ENCODE measurements at regions not wholly inside any gene's neighbourhood (a gene's known extent, or its start where the extent isn't known, plus 50 kb on each side); places are given as distances from the start of the nearest gene placed in this dataset.

- DNase-seq, result no peak
- TF ChIP-seq POLR2A (IDR thresholded peaks at IDR 0.05; ENCODE audit: low read length) (no peak), GATA1 (IDR thresholded peaks at IDR 0.05; ENCODE audit: low read depth, low read length) (no peak)
Measured at GRCh38 chr12:28878629-28879028, 270.4 kb upstream of the FAR2 start.

- no peak for TF ChIP-seq GATA1 (IDR thresholded peaks at IDR 0.05; ENCODE audit: low read depth, low read length)
- no peak for TF ChIP-seq POLR2A (IDR thresholded peaks at IDR 0.05; ENCODE audit: low read length)
- no peak for DNase-seq
Measured at GRCh38 chr12:28879379-28879778, 269.7 kb upstream of the FAR2 start.

- TF ChIP-seq GATA1 (IDR thresholded peaks at IDR 0.05; ENCODE audit: low read depth, low read length), result no peak
- no peak for DNase-seq
Measured at GRCh38 chr12:28882444-28882843, 266.6 kb upstream of the FAR2 start.

- TF ChIP-seq GATA1 (IDR thresholded peaks at IDR 0.05; ENCODE audit: low read depth, low read length) (no peak), POLR2A (IDR thresholded peaks at IDR 0.05; ENCODE audit: low read length) (no peak)
- peak; percentile 2 to 67 for DNase-seq
Measured at GRCh38 chr12:28883406-28883997, 265.6 kb upstream of the FAR2 start.

GRCh38 chr12:28884904-28885679 lies 264.0 kb upstream of the FAR2 start:
- TF ChIP-seq GATA1 (IDR thresholded peaks at IDR 0.05; ENCODE audit: low read depth, low read length) (no peak), POLR2A (IDR thresholded peaks at IDR 0.05; ENCODE audit: low read length) (no peak)
- no peak for DNase-seq

GRCh38 chr12:28885928-28886327 lies 263.1 kb upstream of the FAR2 start:
- no peak for DNase-seq
- no peak for TF ChIP-seq GATA1 (IDR thresholded peaks at IDR 0.05; ENCODE audit: low read depth, low read length)
- TF ChIP-seq POLR2A (IDR thresholded peaks at IDR 0.05; ENCODE audit: low read length), result no peak

- TF ChIP-seq POLR2A (IDR thresholded peaks at IDR 0.05; ENCODE audit: low read length) (no peak), GATA1 (IDR thresholded peaks at IDR 0.05; ENCODE audit: low read depth, low read length) (no peak)
- no peak for DNase-seq
Measured at GRCh38 chr12:28887461-28887990, 261.6 kb upstream of the FAR2 start.

- DNase-seq, result no peak
- TF ChIP-seq POLR2A (IDR thresholded peaks at IDR 0.05; ENCODE audit: low read length) (no peak), GATA1 (IDR thresholded peaks at IDR 0.05; ENCODE audit: low read depth, low read length) (no peak)
Measured at GRCh38 chr12:28890664-28891063, 258.4 kb upstream of the FAR2 start.

GRCh38 chr12:28891126-28891525 lies 258.0 kb upstream of the FAR2 start:
- no peak for DNase-seq

GRCh38 chr12:28893365-28893764 lies 255.7 kb upstream of the FAR2 start:
- TF ChIP-seq GATA1 (IDR thresholded peaks at IDR 0.05; ENCODE audit: low read depth, low read length) (no peak), POLR2A (IDR thresholded peaks at IDR 0.05; ENCODE audit: low read length) (no peak)
- no peak for DNase-seq

More at GRCh38 chr12:28891126-28891525, 258.0 kb upstream of the FAR2 start:
- TF ChIP-seq GATA1 (IDR thresholded peaks at IDR 0.05; ENCODE audit: low read depth, low read length), result no peak
- TF ChIP-seq POLR2A (IDR thresholded peaks at IDR 0.05; ENCODE audit: low read length), result no peak

- TF ChIP-seq GATA1 (IDR thresholded peaks at IDR 0.05; ENCODE audit: low read depth, low read length) (no peak), POLR2A (IDR thresholded peaks at IDR 0.05; ENCODE audit: low read length) (no peak)
- no peak for DNase-seq
Measured at GRCh38 chr12:28893856-28894255, 255.2 kb upstream of the FAR2 start.

- TF ChIP-seq GATA1 (IDR thresholded peaks at IDR 0.05; ENCODE audit: low read depth, low read length) (no peak), POLR2A (IDR thresholded peaks at IDR 0.05; ENCODE audit: low read length) (no peak)
- no peak for DNase-seq
Measured at GRCh38 chr12:28896421-28896820, 252.7 kb upstream of the FAR2 start.

GRCh38 chr12:28898038-28898437 lies 251.0 kb upstream of the FAR2 start:
- TF ChIP-seq POLR2A (IDR thresholded peaks at IDR 0.05; ENCODE audit: low read length) (no peak), GATA1 (IDR thresholded peaks at IDR 0.05; ENCODE audit: low read depth, low read length) (no peak)

GRCh38 chr12:28899951-28900350 lies 249.1 kb upstream of the FAR2 start:
- no peak for DNase-seq
- TF ChIP-seq POLR2A (IDR thresholded peaks at IDR 0.05; ENCODE audit: low read length) (no peak), GATA1 (IDR thresholded peaks at IDR 0.05; ENCODE audit: low read depth, low read length) (no peak)

More at GRCh38 chr12:28898038-28898437, 251.0 kb upstream of the FAR2 start:
- no peak for DNase-seq

Measured in erythroblast (primary cell).